IMR-90 (cell line): ENCODE measurements at regions not wholly inside any gene's neighbourhood (a gene's known extent, or its start where the extent isn't known, plus 50 kb on each side); places are given as distances from the start of the nearest gene placed in this dataset.

Source experiments
- ATAC-seq: fragments of 200-7000 bp; cut with Tn5 transposase; 2 replicates; pipeline ENCODE4 v1.9.1; 2020; ENCODE audit warnings: low read depth, mild to moderate bottlenecking, moderate library complexity
- BruUV-seq: library from RNA; stranded (reverse); fragments of 400-500 nt; replicated peaks from 2 replicates; lab custom pipeline; 2021; lab: Mats Ljungman, UMichigan
- CTCF ChIA-PET: fragments of 300-600 bp; formaldehyde crosslinking; extraction: SDS; loops from one replicate; lab custom pipeline; 2021; ENCODE audit warnings: antibody characterized with exemption; lab: Yijun Ruan, JAX
- POLR2A ChIA-PET: fragments of 300-600 bp; sonication (Branson Sonifier 250); formaldehyde crosslinking; loops from one replicate; lab custom pipeline; 2022; ENCODE audit warnings: antibody characterized with exemption; ENCODE audit not compliant: unreplicated experiment; lab: Charles Lee
- DNase-seq: peaks from one replicate; pipeline ENCODE4 v3.0.0; 2013
- H2AFZ ChIP-seq: replicated peaks from 2 replicates; pipeline ENCODE3; 2013; ENCODE audit warnings: low read length, mild to moderate bottlenecking; ENCODE audit not compliant: poor library complexity
- H2AK5ac ChIP-seq: 2 replicates; pipeline ENCODE4 v1.6.1; 2013; ENCODE audit warnings: low read depth, low read length, inconsistent platforms
- H2AK9ac ChIP-seq: replicated peaks from 2 replicates; pipeline ENCODE3; 2013; ENCODE audit warnings: mild to moderate bottlenecking, low read depth, low read length, moderate library complexity; ENCODE audit not compliant: poor library complexity
- H2BK120ac ChIP-seq: 2 replicates; pipeline ENCODE4 v1.6.1; 2013; ENCODE audit warnings: low read depth, low read length, inconsistent platforms
- H2BK15ac ChIP-seq: 3 replicates; pipeline ENCODE4 v1.6.1; 2013; ENCODE audit warnings: low read depth, low read length, inconsistent platforms
- H2BK20ac ChIP-seq: 2 replicates; pipeline ENCODE4 v1.6.1; 2013; ENCODE audit warnings: low read depth, mild to moderate bottlenecking, inconsistent platforms, low read length, moderate library complexity
- H2BK5ac ChIP-seq: 2 replicates; pipeline ENCODE4 v1.6.1; 2013; ENCODE audit warnings: mild to moderate bottlenecking, low read depth, low read length, inconsistent platforms; ENCODE audit not compliant: poor library complexity, severe bottlenecking
- H3K14ac ChIP-seq: replicated peaks from 2 replicates; pipeline ENCODE4 v1.6.1; 2013; ENCODE audit warnings: low read depth, low read length, inconsistent platforms
- H3K18ac ChIP-seq: 2 replicates; pipeline ENCODE4 v1.6.1; 2013; ENCODE audit warnings: low read depth, low read length, control low read depth
- H3K23ac ChIP-seq: 2 replicates; pipeline ENCODE4 v1.6.1; 2013; ENCODE audit warnings: low read depth, low read length, inconsistent platforms
- H3K27ac ChIP-seq: 2 replicates; pipeline ENCODE4 v1.5.1; 2013; ENCODE audit warnings: mild to moderate bottlenecking, control low read depth, low read length; ENCODE audit not compliant: insufficient read depth
- H3K27me3 ChIP-seq: 2 replicates; pipeline ENCODE4 v1.6.1; 2013; ENCODE audit warnings: low read length; ENCODE audit not compliant: control insufficient read depth, insufficient read depth
- H3K36me3 ChIP-seq: 2 replicates; pipeline ENCODE4 v1.6.1; 2013; ENCODE audit warnings: low read length, mixed read lengths; ENCODE audit not compliant: control insufficient read depth, insufficient read depth
- H3K4ac ChIP-seq: 2 replicates; pipeline ENCODE4 v1.6.1; 2013; ENCODE audit warnings: low read depth, low read length, inconsistent platforms
- H3K4me1 ChIP-seq: 2 replicates; pipeline ENCODE4 v1.6.1; 2013; ENCODE audit warnings: low read length, mixed read lengths; ENCODE audit not compliant: control insufficient read depth, insufficient read depth
- H3K4me2 ChIP-seq: 2 replicates; pipeline ENCODE4 v1.6.1; 2013; ENCODE audit warnings: low read depth, mild to moderate bottlenecking, control low read depth, low read length, moderate library complexity
- H3K4me3 ChIP-seq: 2 replicates; pipeline ENCODE4 v1.5.1; 2013; ENCODE audit warnings: low read depth, mild to moderate bottlenecking, control low read depth, low read length, moderate library complexity; ENCODE audit not compliant: insufficient read depth
- H3K56ac ChIP-seq: 2 replicates; pipeline ENCODE4 v1.6.1; 2013; ENCODE audit warnings: low read length, inconsistent platforms; ENCODE audit not compliant: insufficient read depth; ENCODE audit errors: extremely low read depth
- H3K79me1 ChIP-seq, 2 experiments: 2 replicates each; pipeline ENCODE4 v1.6.1; 2013; ENCODE audit warnings: low read length in 2 of 2, inconsistent platforms in 1 of 2, low read depth in 1 of 2
- H3K9ac ChIP-seq: 2 replicates; pipeline ENCODE4 v1.6.1; 2013; ENCODE audit warnings: low read depth, low read length, control low read depth
- H3K9me1 ChIP-seq: 2 replicates; pipeline ENCODE4 v1.6.1; 2013; ENCODE audit warnings: low read length, inconsistent platforms; ENCODE audit not compliant: insufficient read depth
- H3K9me3 ChIP-seq: 2 replicates; pipeline ENCODE4 v1.6.1; 2013; ENCODE audit warnings: low read length; ENCODE audit not compliant: control insufficient read depth, insufficient read depth
- H4K20me1 ChIP-seq: 2 replicates; pipeline ENCODE4 v1.6.1; 2013; ENCODE audit warnings: low read length, inconsistent platforms; ENCODE audit not compliant: insufficient read depth
- H4K5ac ChIP-seq: 2 replicates; pipeline ENCODE4 v1.6.1; 2013; ENCODE audit warnings: mild to moderate bottlenecking, low read depth, low read length, control low read depth
- H4K8ac ChIP-seq, 2 experiments: 2 replicates each; pipeline ENCODE4 v1.6.1; 2013; ENCODE audit warnings: low read depth in 2 of 2, low read length in 2 of 2, control low read depth in 1 of 2, inconsistent platforms in 1 of 2
- H4K91ac ChIP-seq: 2 replicates; pipeline ENCODE4 v1.6.1; 2013; ENCODE audit warnings: low read depth, low read length, inconsistent platforms; ENCODE audit not compliant: insufficient read depth
- CHD1 ChIP-seq: IDR thresholded peaks from 2 replicates; pipeline ENCODE4 v1.6.1; 2012; ENCODE audit warnings: low read depth, low read length, improper control_type of control experiment
- MAFK ChIP-seq: IDR thresholded peaks from 2 replicates; pipeline ENCODE4 v1.6.1; 2012; ENCODE audit warnings: low read depth, low read length, improper control_type of control experiment
- MAZ ChIP-seq: IDR thresholded peaks from 2 replicates; pipeline ENCODE4 v1.6.1; 2012; ENCODE audit warnings: low read depth, mild to moderate bottlenecking, low read length, improper control_type of control experiment, moderate library complexity, borderline replicate concordance
- NFE2L2 ChIP-seq: fragments of 150-350 bp; IDR thresholded peaks from 2 replicates; pipeline ENCODE4 v1.6.1; 2016; ENCODE audit warnings: low read depth, mild to moderate bottlenecking, low read length
- RAD21 ChIP-seq: IDR thresholded peaks from 2 replicates; pipeline ENCODE4 v1.6.1; 2012; ENCODE audit warnings: low read length, improper control_type of control experiment
- RCOR1 ChIP-seq: IDR thresholded peaks from 2 replicates; pipeline ENCODE4 v1.6.1; 2012; ENCODE audit warnings: mild to moderate bottlenecking, low read length, improper control_type of control experiment; ENCODE audit not compliant: insufficient replicate concordance
- SMC3 ChIP-seq: fragments of 150-350 bp; IDR thresholded peaks from 2 replicates; pipeline ENCODE4 v1.6.1; 2016; ENCODE audit warnings: low read depth, mild to moderate bottlenecking, antibody characterized with exemption, low read length, moderate library complexity
- WGBS, 2 experiments: methylation state at CpG; one replicate each; pipeline versions ENCODE4 v1.1.5 to v1.1.7; 2013; ENCODE audit warnings: missing lambda C conversion rate in 2 of 2; ENCODE audit not compliant: insufficient read length in 1 of 2; ENCODE audit errors: extremely low coverage in 2 of 2; 5-methylcytosine and 5-hydroxymethylcytosine counted together
- dilution Hi-C: fragments of 300-500 bp; cut with HindIII; formaldehyde crosslinking; loops from one replicate; pipeline ENCODE4 v1.14.3; 2018; ENCODE audit warnings: low sequenced_read_pairs; ENCODE audit not compliant: unreplicated experiment
- in situ Hi-C: fragments of 300-500 bp; cut with MboI; formaldehyde crosslinking; loops from 3 replicates; pipeline ENCODE4 v1.14.3; 2019; ENCODE audit warnings: low sequenced_read_pairs, inconsistent platforms, mixed read lengths
- intact Hi-C: fragments of 100-400 bp; cut with micrococcal nuclease; formaldehyde crosslinking; loops from 2 replicates; pipeline ENCODE4 v1.10.0; 2022

- Histone ChIP-seq H2BK15ac (no peak overlapping the region), H2AK9ac (no peak overlapping the region), H3K4me2 (no peak overlapping the region), H2BK120ac (no peak overlapping the region), H2AFZ (no peak overlapping the region), H3K27ac (no peak overlapping the region), H4K8ac (no peak overlapping the region), H3K4ac (no peak overlapping the region), H3K79me1 (no peaks in the 10 kb centered on the region), H3K56ac (no peak overlapping the region), H3K27me3 (no peaks in the 10 kb centered on the region), H3K23ac (no peak overlapping the region), H3K4me3 (no peak overlapping the region), H3K4me1 (no peaks in the 10 kb centered on the region), H3K9ac (no peak overlapping the region), H2AK5ac (no peak overlapping the region), H2BK5ac (no peak overlapping the region), H3K36me3 (no peaks in the 10 kb centered on the region), H4K5ac (no peak overlapping the region), H3K18ac (no peak overlapping the region), H4K91ac (no peak overlapping the region), H4K20me1 (no peaks in the 10 kb centered on the region), H3K14ac (no peak overlapping the region), H3K9me1 (no peaks in the 10 kb centered on the region), H2BK20ac (no peak overlapping the region), H3K9me3 (peaks cover 20% of the 10 kb centered on the region)
- ChIA-PET POLR2A (no interaction called here), CTCF (no interaction called here)
- intact Hi-C loops (no loop called here), dilution Hi-C loops (no loop called here), in situ Hi-C loops (no loop called here)
- ATAC-seq (no peak), DNase-seq (no peak)
- TF ChIP-seq MAZ, result no peak
- no peak for TF ChIP-seq CHD1
- TF ChIP-seq NFE2L2, result no peak
- no peak for TF ChIP-seq SMC3
- no peak for TF ChIP-seq RCOR1
- no peak for TF ChIP-seq MAFK
- no peak for TF ChIP-seq RAD21
- BruUV-seq, result no TSS peak
- 20% methylated on average over 1 of the region's 4 CpGs; no CpG with 5 or more reads in 1 of the 2 experiments for WGBS, 2 experiments
These were observed 620.0 kb downstream of the RAPGEF2 start for GRCh38 chr4:159722918-159723317.
